HTR-8/SVneo (cell line): ENCODE measurements at regions not wholly inside any gene's neighbourhood (a gene's known extent, or its start where the extent isn't known, plus 50 kb on each side); places are given as distances from the start of the nearest gene placed in this dataset.

Source experiments
- DNase-seq: peaks from one replicate; pipeline ENCODE4 v3.0.0; 2011; ENCODE audit warnings: low spot score, mixed read lengths; ENCODE audit not compliant: insufficient read length
- FAIRE-seq: peaks from 2 replicates; lab custom pipeline; 2011; peaks lifted over from hg19 to GRCh38; lab: Jason Lieb, UNC

GRCh38 chr4:108567831-108568230 is 52.5 kb upstream of the RPL34 start:
- DNase-seq (no peak), FAIRE-seq (no peak)

- FAIRE-seq (no peak), DNase-seq (no peak)
These were observed 59.3 kb upstream of the RPL34 start for GRCh38 chr4:108561116-108561515.

- DNase-seq = no peak
- no peak for FAIRE-seq
These were observed 59.8 kb upstream of the RPL34 start for GRCh38 chr4:108560616-108561015.

- DNase-seq (no peak), FAIRE-seq (no peak)
These were observed 60.5 kb upstream of the RPL34 start for GRCh38 chr4:108559911-108560310.

- FAIRE-seq (no peak), DNase-seq (no peak)
These were observed 61.1 kb upstream of the RPL34 start for GRCh38 chr4:108559068-108559793.

GRCh38 chr4:108556588-108557200 is 63.7 kb upstream of the RPL34 start:
- FAIRE-seq (no peak), DNase-seq (no peak)

GRCh38 chr4:108556166-108556565 is 64.2 kb upstream of the RPL34 start:
- FAIRE-seq (no peak), DNase-seq (no peak)

- no peak for DNase-seq
- FAIRE-seq = no peak
These were observed 64.7 kb upstream of the RPL34 start for GRCh38 chr4:108555701-108556100.

GRCh38 chr4:108547682-108548081 is 72.7 kb upstream of the RPL34 start:
- no peak for FAIRE-seq
- no peak for DNase-seq

GRCh38 chr4:108546728-108547127 is 73.6 kb upstream of the RPL34 start:
- no peak for FAIRE-seq
- DNase-seq = no peak

- no peak for FAIRE-seq
- DNase-seq = no peak
These were observed 75.9 kb upstream of the RPL34 start for GRCh38 chr4:108544481-108544880.

GRCh38 chr4:108543359-108543968 is 76.9 kb upstream of the RPL34 start:
- DNase-seq (no peak), FAIRE-seq (no peak)

GRCh38 chr4:108540536-108540935 is 79.8 kb upstream of the RPL34 start:
- DNase-seq (no peak), FAIRE-seq (no peak)

GRCh38 chr4:108536577-108536976 is 83.8 kb upstream of the RPL34 start:
- no peak for DNase-seq
- no peak for FAIRE-seq

GRCh38 chr4:108535757-108536156 is 84.6 kb upstream of the RPL34 start:
- no peak for DNase-seq
- FAIRE-seq = no peak

GRCh38 chr4:108533876-108534275 is 86.5 kb upstream of the RPL34 start:
- FAIRE-seq = no peak
- no peak for DNase-seq

- FAIRE-seq = no peak
These were observed 87.0 kb upstream of the RPL34 start for GRCh38 chr4:108533245-108533844.

GRCh38 chr4:108532738-108533137 is 87.6 kb upstream of the RPL34 start:
- FAIRE-seq (no peak), DNase-seq (no peak)

More at GRCh38 chr4:108533245-108533844, 87.0 kb upstream of the RPL34 start:
- no peak for DNase-seq

- no peak for DNase-seq
- no peak for FAIRE-seq
These were observed 88.2 kb upstream of the RPL34 start for GRCh38 chr4:108532187-108532586.

- FAIRE-seq (no peak), DNase-seq (no peak)
These were observed 88.9 kb upstream of the RPL34 start for GRCh38 chr4:108531461-108531860.
